Calu3 (cell line): ENCODE measurements at regions not wholly inside any gene's neighbourhood (a gene's known extent, or its start where the extent isn't known, plus 50 kb on each side); places are given as distances from the start of the nearest gene placed in this dataset.

ENCODE experiments used
- BruUV-seq: library from RNA; stranded (reverse); fragments of 400-500 nt; replicated peaks from 2 replicates; lab custom pipeline; 2021; lab: Mats Ljungman, UMichigan
- CTCF ChIA-PET: fragments of 300-600 bp; sonication (Branson Sonifier 250); formaldehyde crosslinking; loops from one replicate; lab custom pipeline; 2022; ENCODE audit warnings: antibody characterized with exemption; lab: Charles Lee
- DNase-seq: peaks from one replicate; pipeline ENCODE4 v3.0.0; 2022
- H3K27ac Mint-ChIP-seq: one replicate; pipeline ENCODE4 v1.8.0; 2022; ENCODE audit warnings: mixed read lengths; ENCODE audit not compliant: unreplicated experiment
- H3K27me3 Mint-ChIP-seq: one replicate; pipeline ENCODE4 v1.8.0; 2022; ENCODE audit warnings: mixed read lengths; ENCODE audit not compliant: unreplicated experiment
- H3K36me3 Mint-ChIP-seq: one replicate; pipeline ENCODE4 v1.8.0; 2022; ENCODE audit warnings: mild to moderate bottlenecking, moderate library complexity, mixed read lengths; ENCODE audit not compliant: insufficient read depth, unreplicated experiment
- H3K4me1 Mint-ChIP-seq: one replicate; pipeline ENCODE4 v1.8.0; 2022; ENCODE audit warnings: mild to moderate bottlenecking, low read depth, mixed read lengths; ENCODE audit not compliant: unreplicated experiment
- H3K4me3 Mint-ChIP-seq: one replicate; pipeline ENCODE4 v1.8.0; 2022; ENCODE audit warnings: mild to moderate bottlenecking, low read depth, moderate library complexity, mixed read lengths; ENCODE audit not compliant: unreplicated experiment
- H3K9me3 Mint-ChIP-seq: one replicate; pipeline ENCODE4 v1.8.0; 2022; ENCODE audit warnings: low read depth, mixed read lengths; ENCODE audit not compliant: unreplicated experiment
- CTCF ChIP-seq: fragments of 200-600 bp; IDR thresholded peaks from one replicate; pipeline ENCODE4 v1.8.0; 2022; ENCODE audit warnings: antibody characterized with exemption; ENCODE audit not compliant: unreplicated experiment
- intact Hi-C: fragments of 100-400 bp; cut with micrococcal nuclease; formaldehyde crosslinking; loops from one replicate; pipeline ENCODE4 v1.10.0; 2022; ENCODE audit not compliant: unreplicated experiment

DNA sequence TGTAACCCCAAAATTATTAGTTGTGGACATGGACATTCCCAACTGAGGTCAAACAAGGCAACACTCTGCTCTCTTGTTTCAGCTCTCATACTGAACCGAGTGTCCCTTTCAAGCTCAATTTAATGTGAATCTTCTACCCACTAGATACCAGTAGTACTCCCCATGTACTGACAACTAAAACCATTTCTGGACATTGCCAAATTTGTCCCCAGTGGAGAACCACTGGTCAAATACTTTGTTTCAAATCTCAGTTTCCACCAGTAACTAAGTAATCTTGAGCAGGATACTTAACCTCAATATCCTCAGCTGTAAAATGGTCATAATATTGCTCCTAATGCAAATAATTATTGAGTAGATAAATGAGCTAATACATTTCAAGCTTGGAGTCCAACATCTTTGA, 566.0 kb downstream of the ZIC1 start:
- Mint-ChIP-seq H3K9me3 (peaks cover 7% of the 10 kb centered on the region), H3K4me3 (no peak overlapping the region), H3K27me3 (no peaks in the 10 kb centered on the region), H3K4me1 (no peaks in the 10 kb centered on the region), H3K36me3 (no peaks in the 10 kb centered on the region), H3K27ac (no peak overlapping the region)
- DNase-seq = no peak
- intact Hi-C loops = no loop called here
- BruUV-seq = no TSS peak
- CTCF ChIA-PET = no interaction called here
- TF ChIP-seq CTCF = no peak

- no TSS peak for BruUV-seq
Measured at GRCh38 chr3:147977001-147977400, 567.8 kb downstream of the ZIC1 start.

DNA sequence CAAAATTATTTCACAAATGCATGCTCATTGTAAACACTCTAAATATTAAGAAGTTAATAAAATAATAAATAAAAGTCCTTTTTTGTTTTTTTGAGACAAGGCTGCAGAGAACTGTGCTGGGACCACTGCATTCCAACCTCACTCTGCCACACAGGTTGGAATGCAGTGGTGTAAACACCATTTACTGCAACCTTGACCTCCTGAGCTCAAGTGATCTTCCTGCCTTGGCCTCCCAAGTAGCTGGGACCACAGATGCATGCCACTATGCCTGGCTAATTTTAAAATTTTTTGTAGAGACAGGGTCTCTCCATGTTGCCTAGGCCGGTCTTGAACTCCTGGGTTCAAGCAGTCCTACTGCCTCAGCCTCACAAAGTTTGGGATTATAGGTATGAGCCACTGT, 578.4 kb downstream of the ZIC1 start:
- TF ChIP-seq CTCF = no peak
- CTCF ChIA-PET = no interaction called here
- intact Hi-C loops = no loop called here

More at GRCh38 chr3:147977001-147977400, 567.8 kb downstream of the ZIC1 start:
- Mint-ChIP-seq H3K27me3 (no peaks in the 10 kb centered on the region), H3K36me3 (no peaks in the 10 kb centered on the region), H3K9me3 (peaks cover 7% of the 10 kb centered on the region), H3K27ac (no peak overlapping the region), H3K4me3 (no peak overlapping the region), H3K4me1 (no peaks in the 10 kb centered on the region)
- TF ChIP-seq CTCF = no peak
- intact Hi-C loops = no loop called here
- CTCF ChIA-PET = no interaction called here
- no peak for DNase-seq

DNA sequence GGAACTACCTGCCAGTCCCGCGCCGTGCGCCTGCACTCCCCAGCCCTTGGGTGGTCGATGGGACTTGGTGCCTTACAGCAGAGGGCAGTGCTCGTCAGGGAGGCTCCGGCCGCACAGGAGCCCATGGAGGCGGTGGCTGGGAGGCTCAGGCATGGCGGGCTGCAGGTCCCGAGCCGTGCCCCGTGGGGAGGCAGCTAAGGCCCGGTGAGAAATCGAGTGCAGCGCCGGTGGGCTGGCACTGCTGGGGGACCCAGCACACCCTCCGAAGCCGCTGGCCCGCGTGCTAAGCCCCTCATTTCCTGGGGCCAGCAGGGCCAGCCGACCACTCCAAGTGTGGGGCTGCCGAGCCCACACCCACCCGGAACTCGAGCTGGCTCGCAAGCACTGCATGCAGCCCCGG, 580.2 kb downstream of the ZIC1 start:
- Mint-ChIP-seq H3K27ac (no peak overlapping the region), H3K4me3 (no peak overlapping the region), H3K4me1 (no peaks in the 10 kb centered on the region), H3K9me3 (peaks cover 2% of the 10 kb centered on the region), H3K27me3 (no peaks in the 10 kb centered on the region), H3K36me3 (no peaks in the 10 kb centered on the region)
- intact Hi-C loops = no loop called here
- no peak for TF ChIP-seq CTCF
- no TSS peak for BruUV-seq
- CTCF ChIA-PET = no interaction called here
- DNase-seq = no peak

More for the DNA sequence above, 578.4 kb downstream of the ZIC1 start:
- Mint-ChIP-seq H3K27ac (no peak overlapping the region), H3K4me1 (no peaks in the 10 kb centered on the region), H3K36me3 (no peaks in the 10 kb centered on the region), H3K4me3 (no peak overlapping the region), H3K9me3 (peaks cover 2% of the 10 kb centered on the region), H3K27me3 (no peaks in the 10 kb centered on the region)
- no TSS peak for BruUV-seq
- no peak for DNase-seq
